Epidermal melanocyte (primary cell): ENCODE measurements at regions not wholly inside any gene's neighbourhood (a gene's known extent, or its start where the extent isn't known, plus 50 kb on each side); places are given as distances from the start of the nearest gene placed in this dataset.
"Not testable (repeated sequence)": the region's sequence is repeated elsewhere in the genome, so short reads cannot be mapped to it uniquely, and the experiment has no call there.

Source experiments
- DNase-seq: peaks from one replicate; pipeline ENCODE4 v3.0.0; 2011; ENCODE audit warnings: low spot score; ENCODE audit not compliant: insufficient read length

DNA sequence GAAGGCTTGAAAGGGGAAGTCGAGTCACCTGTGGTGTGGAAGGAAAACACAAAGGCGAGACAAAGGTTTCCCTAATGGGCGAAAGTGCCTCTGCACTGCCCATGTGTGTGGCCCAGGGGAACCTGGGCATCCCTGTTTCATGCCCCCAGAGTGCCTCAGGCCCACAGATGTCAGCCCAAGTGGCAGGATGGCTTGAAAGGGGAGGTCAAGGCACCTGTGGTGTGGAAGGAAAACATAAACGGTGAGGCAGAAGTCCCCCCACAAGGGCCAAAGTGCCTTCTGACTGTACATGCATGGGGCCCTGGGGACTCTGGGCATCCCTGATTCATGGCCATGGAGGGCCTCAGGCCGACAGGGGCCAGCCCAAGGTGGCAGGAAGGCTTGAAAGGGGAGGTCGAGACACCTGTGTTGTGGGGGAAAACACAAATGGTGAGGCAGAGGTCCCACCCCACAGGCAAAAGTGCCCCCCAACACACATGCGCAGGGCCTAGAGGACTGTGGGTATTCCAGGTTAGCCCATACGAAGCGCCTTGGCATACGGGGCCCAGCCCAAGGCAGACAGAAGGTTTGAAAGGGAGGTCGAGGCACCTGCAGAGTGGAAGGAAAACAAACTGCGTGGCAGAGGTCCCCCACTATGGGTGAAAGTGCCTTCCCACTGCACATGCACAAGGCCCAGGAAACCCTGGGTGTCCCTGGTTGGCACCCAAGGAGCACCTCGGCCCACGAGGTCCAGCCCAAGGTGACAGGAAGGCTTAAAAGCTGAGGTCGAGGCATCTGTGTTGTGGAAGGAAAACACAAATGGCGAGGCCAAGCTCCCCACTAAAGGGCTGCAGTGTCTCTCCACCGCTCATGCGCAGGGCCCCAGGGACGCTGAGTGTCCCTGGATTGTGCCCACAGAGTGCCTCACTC, 382.3 kb downstream of the ALG10 start:
- DNase-seq: no peak

DNA sequence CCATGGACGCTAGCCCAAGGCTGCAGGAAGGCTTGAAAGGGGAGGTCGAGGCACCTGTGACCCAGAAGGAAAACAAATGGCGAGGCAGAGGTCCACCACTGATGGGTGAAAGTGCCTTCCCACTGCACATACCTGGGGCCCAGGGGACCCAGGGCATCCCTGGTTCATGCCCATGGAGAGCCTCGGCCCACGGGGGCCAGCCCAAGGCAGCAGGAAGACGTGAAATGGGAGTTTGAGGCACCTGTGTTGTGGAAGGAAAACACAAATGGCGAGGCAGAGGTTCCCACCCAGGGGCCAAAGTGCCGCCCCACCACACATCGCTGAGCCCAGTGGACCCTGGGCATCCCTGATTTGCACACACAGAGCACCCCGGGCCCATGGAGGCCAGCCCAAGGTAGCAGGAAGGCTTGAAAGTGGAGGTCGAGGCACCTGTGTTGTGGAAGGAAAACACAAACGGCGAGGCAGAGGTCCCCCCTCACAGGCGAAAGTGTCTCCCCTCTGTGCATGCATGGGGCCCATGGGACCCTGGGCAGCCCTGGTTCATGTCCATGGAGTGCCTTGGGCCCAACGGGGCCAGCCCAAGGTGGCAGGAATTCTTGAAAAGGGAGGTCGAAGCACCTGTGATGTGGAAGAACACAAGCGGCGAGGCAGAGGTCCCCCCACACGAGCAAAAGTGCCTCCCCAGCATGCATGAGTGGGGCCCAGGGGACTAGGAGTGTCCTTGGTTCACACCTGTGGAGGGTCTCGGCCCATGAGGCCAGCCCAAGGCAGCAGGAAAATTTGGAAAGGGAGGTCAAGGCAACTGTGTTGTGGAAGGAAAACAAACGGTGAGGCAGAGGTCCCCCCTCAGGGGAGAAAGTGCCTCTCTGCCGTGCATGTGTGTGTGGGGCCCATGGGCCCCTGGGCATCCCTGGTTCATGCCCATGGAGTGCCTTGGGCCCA, 383.3 kb downstream of the ALG10 start:
- DNase-seq: no peak

DNA sequence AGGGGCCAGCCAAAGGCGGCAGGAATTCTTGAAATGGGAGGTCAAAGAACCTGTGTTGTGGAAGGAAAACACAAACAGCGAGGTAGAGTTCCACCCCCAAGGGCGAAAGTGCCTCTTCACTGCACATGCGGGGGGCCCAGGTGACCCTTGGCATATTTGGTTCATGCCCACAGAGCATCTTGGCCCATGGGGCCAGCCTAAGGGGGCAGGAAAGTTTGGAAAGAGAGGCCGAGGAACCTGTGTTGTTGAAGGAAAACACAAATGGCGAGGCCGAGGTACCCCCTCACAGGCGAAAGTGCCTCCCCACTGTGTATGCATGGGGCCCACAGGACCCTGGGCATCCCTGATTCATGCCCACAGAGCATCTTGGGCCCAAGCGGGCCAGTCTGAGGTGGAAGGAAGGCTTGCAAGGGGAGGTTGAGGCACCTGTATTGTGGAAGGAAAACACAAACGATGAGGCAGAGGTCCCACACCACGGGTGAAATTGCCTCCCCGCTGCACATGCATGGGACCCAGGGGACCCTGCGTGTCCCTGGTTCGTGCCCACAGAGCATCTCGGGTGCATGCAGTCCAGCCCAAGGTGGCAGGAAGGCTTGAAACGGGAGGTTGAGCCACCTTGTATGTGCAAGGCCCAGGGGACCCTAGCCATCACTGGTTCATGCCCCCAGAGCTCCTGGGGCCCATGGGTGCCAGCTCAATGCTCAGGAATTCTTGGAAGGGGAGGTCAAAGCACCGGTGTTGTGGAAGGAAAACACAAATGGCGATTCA, 384.1 kb downstream of the ALG10 start:
- no peak for DNase-seq

DNA sequence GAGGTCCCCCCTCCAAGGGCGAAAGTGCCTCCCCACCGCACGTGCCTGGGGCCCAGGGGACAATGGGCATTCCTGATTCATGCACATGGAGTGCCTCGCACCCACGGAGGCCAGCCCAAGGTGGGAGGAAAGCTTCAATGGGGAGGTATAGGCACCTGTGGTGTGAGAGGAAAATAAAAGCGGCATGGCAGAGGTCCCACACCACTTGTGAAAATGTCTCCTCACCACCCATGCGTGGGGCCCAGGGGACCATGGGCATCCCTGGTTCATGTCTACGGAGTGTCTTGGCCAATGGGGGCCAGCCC, 384.7 kb downstream of the ALG10 start:
- DNase-seq: no peak

DNA sequence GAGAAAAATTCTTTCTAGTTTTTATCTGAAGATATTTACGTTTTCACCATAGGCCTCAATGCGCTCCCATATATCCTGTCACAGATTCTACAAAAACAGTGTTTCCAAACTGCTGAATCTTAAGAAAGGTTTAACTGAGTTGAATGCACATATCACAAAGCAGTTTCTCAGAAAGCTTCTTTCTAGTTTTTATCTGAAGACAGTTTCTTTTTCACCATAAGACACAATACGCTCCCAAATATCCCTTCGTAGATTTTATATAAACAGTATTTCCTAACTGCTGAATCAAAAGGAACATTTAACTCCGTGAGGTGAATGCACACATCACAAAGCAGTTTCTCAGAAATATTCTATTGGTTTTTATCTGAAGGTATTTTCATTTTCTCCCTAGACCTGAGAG, 385.5 kb downstream of the ALG10 start:
- DNase-seq: no peak

DNA sequence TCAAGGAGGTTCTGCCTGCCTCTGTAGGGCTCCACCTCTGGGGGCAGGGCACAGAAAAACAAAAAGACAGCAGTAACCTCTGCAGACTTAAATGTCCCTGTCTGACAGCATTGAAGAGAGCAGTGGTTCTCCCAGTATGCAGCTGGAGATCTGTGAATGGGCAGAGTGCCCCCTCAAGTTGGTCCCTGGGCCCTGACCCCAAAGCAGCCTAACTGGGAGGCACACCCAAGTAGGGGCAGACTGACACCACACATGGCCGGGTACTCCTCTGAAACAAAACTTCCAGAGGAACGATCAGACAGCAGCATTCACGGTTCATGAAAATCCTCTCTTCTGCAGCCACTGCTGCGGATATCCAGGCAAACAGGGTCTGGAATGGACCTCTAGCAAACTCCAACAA, 409.2 kb downstream of the ALG10 start:
- DNase-seq: not testable (repeated sequence)
